Right lobe of liver (tissue), 4 donors: ENCODE measurements at regions not wholly inside any gene's neighbourhood (a gene's known extent, or its start where the extent isn't known, plus 50 kb on each side); places are given as distances from the start of the nearest gene placed in this dataset.

Experiments used
- CTCF ChIP-seq, 4 donors: fragments of 200-600 bp in 3 of 4; fragments of 450-650 bp in 1 of 4; IDR thresholded peaks; one replicate each; pipeline versions ENCODE4 v1.5.1 to v1.8.0; 2016 to 2022; ENCODE audit warnings: antibody characterized with exemption in 4 of 4, mild to moderate bottlenecking in 2 of 4
- POLR2A ChIP-seq: fragments of 450-650 bp; IDR thresholded peaks from one replicate; pipeline ENCODE4 v1.6.1; 2017; ENCODE audit warnings: antibody characterized with exemption, mild to moderate bottlenecking
- donor health status: DM: no; HTN: no; CAD: no.
- donor health status: DM: no; HTN: no; CAD: no.
- donor health status: DM: no; HTN: yes; CAD: no.

GRCh38 chr4:66059136-66059535 is 388.8 kb upstream of the EPHA5 start:
- no peak for TF ChIP-seq CTCF (IDR thresholded peaks at IDR 0.05)
- no peak for TF ChIP-seq POLR2A
